ENCODE measurements at regions not wholly inside any gene's neighbourhood (a gene's known extent, or its start where the extent isn't known, plus 50 kb on each side); places are given as distances from the start of the nearest gene placed in this dataset.

- no peak for DNase-seq (ENCODE audit: low read depth in 2 of 2)
Observed at GRCh38 chr4:123807866-123808265, 411.3 kb downstream of the SPRY1 start.

GRCh38 chr4:123809864-123810263, 413.3 kb downstream of the SPRY1 start:
- no peak for DNase-seq (ENCODE audit: low read depth in 2 of 2)

- DNase-seq (ENCODE audit: low read depth in 2 of 2): no peak
Observed at GRCh38 chr4:123812066-123812390, 415.4 kb downstream of the SPRY1 start.

- DNase-seq (ENCODE audit: low read depth in 2 of 2): no peak
Observed at GRCh38 chr4:123813901-123814300, 417.3 kb downstream of the SPRY1 start.

- no peak for DNase-seq (ENCODE audit: low read depth in 2 of 2)
Observed at GRCh38 chr4:123816462-123816861, 419.9 kb downstream of the SPRY1 start.

- no peak for DNase-seq (ENCODE audit: low read depth in 2 of 2)
Observed at GRCh38 chr4:123817025-123817688, 420.6 kb downstream of the SPRY1 start.

GRCh38 chr4:123819362-123820035, 422.9 kb downstream of the SPRY1 start:
- no peak for DNase-seq (ENCODE audit: low read depth in 2 of 2)

- no peak for DNase-seq (ENCODE audit: low read depth in 2 of 2)
Observed at GRCh38 chr4:123821861-123822260, 425.3 kb downstream of the SPRY1 start.

GRCh38 chr4:123822353-123822752, 425.8 kb downstream of the SPRY1 start:
- no peak for DNase-seq (ENCODE audit: low read depth in 2 of 2)

GRCh38 chr4:123823244-123823643, 426.6 kb downstream of the SPRY1 start:
- no peak for DNase-seq (ENCODE audit: low read depth in 2 of 2)

- no peak for DNase-seq (ENCODE audit: low read depth in 2 of 2)
Observed at GRCh38 chr4:123824524-123824923, 427.9 kb downstream of the SPRY1 start.

GRCh38 chr4:123825596-123826291, 429.1 kb downstream of the SPRY1 start:
- DNase-seq (ENCODE audit: low read depth in 2 of 2): no peak

GRCh38 chr4:123826896-123827295, 430.3 kb downstream of the SPRY1 start:
- no peak for DNase-seq (ENCODE audit: low read depth in 2 of 2)

- no peak for DNase-seq (ENCODE audit: low read depth in 2 of 2)
Observed at GRCh38 chr4:123827511-123827910, 430.9 kb downstream of the SPRY1 start.

GRCh38 chr4:123830930-123831329, 434.3 kb downstream of the SPRY1 start:
- DNase-seq (ENCODE audit: low read depth in 2 of 2): no peak

- DNase-seq (ENCODE audit: low read depth in 2 of 2): no peak
Observed at GRCh38 chr4:123832173-123833026, 435.8 kb downstream of the SPRY1 start.

GRCh38 chr4:123833171-123833643, 436.6 kb downstream of the SPRY1 start:
- no peak for DNase-seq (ENCODE audit: low read depth in 2 of 2)

GRCh38 chr4:123835831-123836590, 439.4 kb downstream of the SPRY1 start:
- no peak for DNase-seq (ENCODE audit: low read depth in 2 of 2)

GRCh38 chr4:123836851-123837595, 440.4 kb downstream of the SPRY1 start:
- DNase-seq (ENCODE audit: low read depth in 2 of 2): no peak

GRCh38 chr4:123838474-123838873, 441.9 kb downstream of the SPRY1 start:
- no peak for DNase-seq (ENCODE audit: low read depth in 2 of 2)

- no peak for DNase-seq (ENCODE audit: low read depth in 2 of 2)
Observed at GRCh38 chr4:123840197-123840596, 443.6 kb downstream of the SPRY1 start.

All from stimulated activated CD4-positive, alpha-beta T cell treated with anti-CD3 and anti-CD28 coated beads, Interleukin-1b, Interleukin-23, amount 100 ng/mL, for 4 hours (primary cell).